Lower leg skin (tissue), 4 donors: ENCODE measurements at regions not wholly inside any gene's neighbourhood (a gene's known extent, or its start where the extent isn't known, plus 50 kb on each side); places are given as distances from the start of the nearest gene placed in this dataset.

ENCODE experiments used
- DNase-seq, 2 donors: peaks; one replicate each; pipeline ENCODE4 v3.0.0-alpha.2; 2019; ENCODE audit warnings: low spot score in 2 of 2
- H3K4me3 ChIP-seq: fragments of 200-600 bp; sonication (generic); 2 replicates; pipeline ENCODE4 v1.5.1; 2017; ENCODE audit warnings: mild to moderate bottlenecking, low read depth; ENCODE audit not compliant: poor library complexity, severe bottlenecking
- CTCF ChIP-seq, 3 donors: fragments of 450-650 bp; IDR thresholded peaks; one replicate each; pipeline ENCODE4 v1.5.1; 2016; ENCODE audit warnings: antibody characterized with exemption in 3 of 3, mild to moderate bottlenecking in 3 of 3, moderate library complexity in 2 of 3
- POLR2A ChIP-seq, 2 donors: fragments of 450-650 bp; IDR thresholded peaks; one replicate each; pipeline ENCODE4 v1.6.1; 2016 to 2017; ENCODE audit warnings: antibody characterized with exemption in 2 of 2, mild to moderate bottlenecking in 1 of 2, moderate library complexity in 1 of 2
- WGBS, 2 donors: methylation state at CpG; one replicate each; pipeline ENCODE4 v1.1.5; 2018; 5-methylcytosine and 5-hydroxymethylcytosine counted together
- intact Hi-C: fragments of 100-400 bp; cut with DNase I; formaldehyde crosslinking; loops from one replicate; pipeline ENCODE4 v1.15.0; 2023; ENCODE audit warnings: low total_unique reads

DNA sequence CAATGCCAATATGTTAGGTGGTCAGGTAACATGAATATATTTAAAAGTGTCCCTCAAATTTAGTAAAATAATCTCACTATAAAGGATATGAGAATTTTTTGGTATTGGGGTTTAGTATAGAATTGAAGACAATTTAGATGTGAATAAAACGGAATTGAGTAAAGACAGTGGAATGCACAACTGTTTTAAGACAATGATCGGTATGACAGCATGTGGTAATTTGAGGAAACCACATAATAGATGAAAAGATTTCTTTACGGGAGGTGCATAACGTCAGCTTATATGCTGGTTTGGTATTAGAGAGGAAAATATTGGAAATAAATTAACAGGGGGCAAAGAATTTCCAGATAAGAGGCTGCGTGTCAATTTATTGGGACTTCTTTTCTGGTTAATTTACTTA, 1043.2 kb downstream of the CDH18 start:
- no peak overlapping the region for H3K4me3 ChIP-seq
- no peak for DNase-seq
- 71 to 76% methylated on average over 5 of the region's 5 CpGs for WGBS, 2 donors
- intact Hi-C loops, result no loop called here
- TF ChIP-seq POLR2A (IDR thresholded peaks at IDR 0.05) (no peak), CTCF (IDR thresholded peaks at IDR 0.05) (no peak)

DNA sequence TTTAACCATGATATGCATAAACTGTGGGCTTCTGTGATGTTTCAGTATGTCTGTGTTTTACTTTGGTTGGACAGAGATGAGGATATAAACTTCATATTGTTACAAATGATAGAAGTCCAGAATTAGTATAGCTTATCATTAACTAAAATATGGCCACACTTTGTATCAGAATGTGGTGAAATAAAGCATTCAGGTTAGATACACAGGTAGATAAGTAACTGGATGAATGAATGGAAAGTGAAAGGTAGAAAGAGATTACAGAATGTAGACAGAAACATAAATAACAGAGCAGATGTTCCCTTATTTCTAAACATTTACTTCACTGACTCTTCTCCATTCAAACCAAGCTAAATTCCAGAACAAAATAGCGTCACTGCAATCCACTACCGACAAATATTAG, 1033.8 kb downstream of the CDH18 start:
- TF ChIP-seq POLR2A (IDR thresholded peaks at IDR 0.05), result no peak
- no peak for TF ChIP-seq CTCF (IDR thresholded peaks at IDR 0.05)
- DNase-seq, result no peak
- 63 to 86% methylated on average over 2 of the region's 2 CpGs for WGBS, 2 donors
- no peak overlapping the region for H3K4me3 ChIP-seq
- intact Hi-C loops, result no loop called here

DNA sequence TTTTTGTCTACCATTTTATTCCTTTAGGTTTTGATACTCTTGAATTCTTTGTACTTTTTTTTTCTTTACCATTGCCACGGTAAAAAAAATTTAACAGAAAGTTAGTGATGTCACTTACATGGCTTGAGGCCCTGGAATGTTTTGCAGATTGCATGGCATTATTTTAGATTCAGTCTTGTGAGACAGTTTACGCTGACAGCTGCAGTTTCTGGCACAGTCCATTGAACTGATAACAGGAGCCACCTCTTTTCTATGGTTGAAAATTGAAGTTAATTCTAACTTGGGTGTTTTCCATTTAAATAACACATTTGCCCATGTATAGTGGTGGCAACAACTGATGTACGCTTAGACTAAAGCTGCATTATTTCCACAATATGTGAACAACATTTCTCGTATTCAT, 1028.5 kb downstream of the CDH18 start:
- no peak overlapping the region for H3K4me3 ChIP-seq
- intact Hi-C loops, result no loop called here
- TF ChIP-seq POLR2A (IDR thresholded peaks at IDR 0.05), result no peak
- no peak for TF ChIP-seq CTCF (IDR thresholded peaks at IDR 0.05)
- WGBS, 2 donors, result 59 to 61% methylated on average over 4 of the region's 4 CpGs
- no peak for DNase-seq

GRCh38 chr5:18961234-18961633, 1026.8 kb downstream of the CDH18 start:
- WGBS, 2 donors, result 80 to 83% methylated on average over 3 of the region's 3 CpGs
- TF ChIP-seq CTCF (IDR thresholded peaks at IDR 0.05) (no peak), POLR2A (IDR thresholded peaks at IDR 0.05) (no peak)

DNA sequence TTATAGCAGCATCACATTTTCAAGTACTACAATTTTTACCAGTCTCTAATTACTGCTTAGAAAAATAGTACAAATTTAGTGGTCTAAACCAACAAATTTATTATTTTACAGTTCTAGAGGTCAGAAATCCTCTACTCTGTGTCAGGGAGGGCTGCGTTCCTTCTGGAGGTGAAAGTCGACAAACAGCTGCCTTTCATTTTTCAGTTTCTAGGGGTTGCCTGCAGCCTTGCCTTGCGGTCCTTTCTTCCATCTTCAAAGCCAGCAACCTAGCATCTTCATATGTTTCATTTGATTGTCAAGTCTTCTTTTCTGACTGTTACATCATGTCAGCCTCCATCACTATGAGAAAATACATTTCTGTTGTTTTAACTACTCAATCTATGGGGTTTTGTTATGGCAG, 1022.1 kb downstream of the CDH18 start:
- intact Hi-C loops, result no loop called here
- 59 to 85% methylated on average over 3 of the region's 3 CpGs for WGBS, 2 donors
- TF ChIP-seq CTCF (IDR thresholded peaks at IDR 0.05), result no peak
- no peak for TF ChIP-seq POLR2A (IDR thresholded peaks at IDR 0.05)
- DNase-seq, result no peak
- H3K4me3 ChIP-seq, result no peak overlapping the region

More at GRCh38 chr5:18961234-18961633, 1026.8 kb downstream of the CDH18 start:
- DNase-seq, result no peak
- H3K4me3 ChIP-seq, result no peak overlapping the region
- intact Hi-C loops, result no loop called here

DNA sequence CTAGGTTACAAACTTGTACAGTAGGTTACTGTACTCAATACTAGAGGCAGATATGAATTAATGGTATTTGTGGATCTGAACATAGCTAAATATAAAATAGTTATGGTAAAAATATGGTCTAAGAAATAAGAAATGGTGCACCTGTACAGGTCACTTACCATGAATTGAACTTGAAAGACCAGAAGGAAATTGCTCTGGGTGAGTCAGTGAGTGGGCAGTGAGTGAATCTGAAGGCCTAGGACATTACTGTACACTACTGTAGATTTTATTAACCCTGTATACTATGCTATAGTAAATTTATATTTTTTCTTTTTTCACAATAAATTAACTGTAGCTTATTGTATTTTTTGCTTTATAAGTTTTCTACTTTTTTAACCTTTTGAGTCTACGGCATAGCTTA, 1020.4 kb downstream of the CDH18 start:
- H3K4me3 ChIP-seq, result no peak overlapping the region
- TF ChIP-seq CTCF (IDR thresholded peaks at IDR 0.05) (no peak), POLR2A (IDR thresholded peaks at IDR 0.05) (no peak)
- intact Hi-C loops, result no loop called here
- WGBS, 2 donors, result 98% methylated on average over 1 of the region's 1 CpG
- no peak for DNase-seq
